NCI-H146 treated with DMSO at 0.1 percent for 48 hours (cell line): ENCODE measurements at regions not wholly inside any gene's neighbourhood (a gene's known extent, or its start where the extent isn't known, plus 50 kb on each side); places are given as distances from the start of the nearest gene placed in this dataset.
"Not testable (repeated sequence)": the region's sequence is repeated elsewhere in the genome, so short reads cannot be mapped to it uniquely, and the experiment has no call there.

Source experiments
- DNase-seq: peaks from one replicate; lab custom pipeline; 2025; ENCODE audit not compliant: unreplicated experiment; lab: John Stamatoyannopoulos, UW

GRCh38 chr18:59848002-59848401 lies 51.8 kb upstream of the PMAIP1 start:
- DNase-seq, result peak; percentile 73

- not testable (repeated sequence) for DNase-seq
These were observed 52.3 kb upstream of the PMAIP1 start for GRCh38 chr18:59847491-59847846.

DNA sequence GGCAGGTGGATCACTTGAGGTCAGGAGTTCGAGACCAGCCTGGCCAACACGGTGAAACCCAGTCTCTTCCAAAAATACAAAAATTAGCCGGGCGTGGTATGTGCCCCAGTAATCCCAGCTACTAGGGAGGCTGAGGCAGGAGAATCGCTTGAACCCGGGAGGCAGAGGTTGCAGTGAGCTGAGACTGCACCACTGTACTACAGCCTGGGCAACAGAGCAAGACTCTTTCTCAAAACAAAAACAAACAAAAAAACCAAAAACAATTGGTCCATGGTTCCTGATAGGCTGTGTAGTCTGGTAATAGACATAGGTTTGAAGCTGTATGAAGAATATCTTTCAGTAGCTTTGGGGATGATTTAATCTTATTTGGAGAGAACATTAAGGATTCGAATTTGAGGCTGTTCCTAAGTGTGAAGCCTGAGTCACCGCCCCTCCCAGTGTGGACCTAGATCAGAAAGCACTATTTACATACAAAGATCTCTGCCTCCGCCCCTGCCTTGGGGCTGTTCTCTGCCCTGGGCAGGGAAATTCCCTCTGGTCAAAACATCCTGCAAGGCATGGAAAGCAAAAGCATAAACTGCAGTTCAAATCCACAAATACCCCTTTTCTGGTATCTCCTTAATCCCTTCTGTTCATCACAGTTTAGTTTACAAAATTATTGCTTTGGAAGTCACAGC lies 52.8 kb upstream of the PMAIP1 start:
- DNase-seq, result peak; percentile 27

- no peak for DNase-seq
These were observed 56.8 kb upstream of the PMAIP1 start for GRCh38 chr18:59842947-59843346.

GRCh38 chr18:59839931-59840685 lies 59.7 kb upstream of the PMAIP1 start:
- no peak for DNase-seq

DNA sequence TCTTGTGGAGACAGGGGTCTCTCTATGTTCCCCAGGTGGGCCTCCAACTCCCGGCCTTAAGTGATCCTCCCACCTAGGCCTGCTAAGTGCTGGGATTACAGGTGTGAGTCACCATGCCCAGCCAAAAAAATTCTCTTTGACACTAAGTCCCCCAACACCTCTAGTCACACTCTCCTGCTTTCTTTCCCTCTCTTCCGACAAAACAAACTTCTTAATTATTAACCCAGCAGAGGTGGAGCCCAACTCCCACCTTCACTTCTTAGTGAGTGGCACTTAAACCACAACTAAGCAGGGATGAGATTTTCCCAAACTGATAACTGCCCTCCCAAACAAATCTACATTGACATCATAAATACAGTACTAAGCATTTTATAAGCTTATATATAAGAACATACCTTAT lies 60.5 kb upstream of the PMAIP1 start:
- no peak for DNase-seq

- DNase-seq, result peak; percentile 97
These were observed 62.2 kb upstream of the PMAIP1 start for GRCh38 chr18:59837586-59837985.

- no peak for DNase-seq
These were observed 64.0 kb upstream of the PMAIP1 start for GRCh38 chr18:59835605-59836379.

GRCh38 chr18:59834267-59834666 lies 65.5 kb upstream of the PMAIP1 start:
- DNase-seq, result no peak

- DNase-seq, result no peak
These were observed 66.0 kb upstream of the PMAIP1 start for GRCh38 chr18:59833785-59834184.

GRCh38 chr18:59823596-59824195 lies 76.1 kb upstream of the PMAIP1 start:
- peak; percentile 73 for DNase-seq

DNA sequence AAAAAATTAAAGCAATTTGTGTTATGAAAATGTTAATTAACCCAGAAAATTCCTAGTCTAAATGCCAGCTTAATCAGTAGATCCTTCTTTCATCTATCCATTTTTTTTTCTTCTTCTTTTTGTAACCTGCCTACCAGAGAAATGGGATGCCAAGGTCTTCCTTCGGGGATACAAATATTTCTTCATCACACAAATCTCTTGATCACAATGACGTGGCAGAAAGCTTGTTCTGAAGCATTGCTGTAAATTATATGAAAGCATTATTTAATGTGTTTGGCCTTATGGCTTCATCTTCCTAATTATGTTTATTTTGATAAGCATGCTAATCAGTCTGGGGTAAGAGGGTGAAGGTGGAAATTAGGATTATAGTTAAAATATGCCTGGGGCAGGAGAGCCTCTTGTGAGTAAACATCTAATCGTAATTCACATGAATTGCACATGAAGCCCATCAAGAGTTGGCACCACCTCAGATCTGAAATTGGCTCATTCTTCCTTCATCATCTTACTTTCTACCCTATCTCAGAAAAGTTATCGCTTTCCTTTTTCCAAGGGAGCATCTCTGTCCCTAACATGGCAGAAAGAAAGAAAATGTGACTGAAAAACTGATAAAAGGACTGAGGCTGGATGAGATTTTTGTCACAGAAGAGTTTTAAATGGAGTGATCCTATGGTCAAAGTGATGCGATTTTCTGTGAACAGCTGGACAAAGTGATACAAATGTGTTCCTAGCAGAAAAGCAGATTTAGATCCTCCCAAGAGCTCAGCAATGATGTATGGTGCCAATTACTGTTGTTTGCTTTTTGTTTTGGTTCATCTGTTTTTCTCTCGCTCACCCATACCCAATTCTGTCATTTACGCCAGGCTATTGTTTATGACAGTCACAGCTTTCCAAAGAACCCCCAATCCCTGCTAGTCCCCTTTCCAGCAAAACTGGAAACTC lies 76.9 kb upstream of the PMAIP1 start:
- no peak for DNase-seq

- DNase-seq, result no peak
These were observed 77.8 kb upstream of the PMAIP1 start for GRCh38 chr18:59821983-59822382.

- no peak for DNase-seq
These were observed 79.1 kb upstream of the PMAIP1 start for GRCh38 chr18:59820663-59821062.

DNA sequence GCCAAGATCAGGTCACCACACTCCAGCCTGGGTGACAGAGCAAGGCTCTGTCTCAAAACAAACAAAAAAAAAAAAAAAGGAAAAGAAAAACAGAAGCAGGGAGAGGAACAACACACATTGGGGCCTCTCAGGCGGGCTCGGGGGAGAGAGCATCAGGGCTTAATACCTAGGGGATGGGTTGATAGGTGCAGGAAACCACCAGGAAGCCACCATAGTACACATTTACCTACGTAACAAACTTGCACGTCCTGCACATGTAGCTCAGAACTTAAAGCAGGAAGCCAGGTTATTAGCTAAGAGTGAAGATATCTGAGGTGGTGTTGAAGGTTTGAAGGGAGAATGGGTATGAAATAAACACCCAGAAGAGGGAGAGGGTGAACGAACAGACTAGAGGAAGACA lies 81.0 kb upstream of the PMAIP1 start:
- no peak for DNase-seq

- DNase-seq, result no peak
These were observed 84.9 kb upstream of the PMAIP1 start for GRCh38 chr18:59814891-59815290.

DNA sequence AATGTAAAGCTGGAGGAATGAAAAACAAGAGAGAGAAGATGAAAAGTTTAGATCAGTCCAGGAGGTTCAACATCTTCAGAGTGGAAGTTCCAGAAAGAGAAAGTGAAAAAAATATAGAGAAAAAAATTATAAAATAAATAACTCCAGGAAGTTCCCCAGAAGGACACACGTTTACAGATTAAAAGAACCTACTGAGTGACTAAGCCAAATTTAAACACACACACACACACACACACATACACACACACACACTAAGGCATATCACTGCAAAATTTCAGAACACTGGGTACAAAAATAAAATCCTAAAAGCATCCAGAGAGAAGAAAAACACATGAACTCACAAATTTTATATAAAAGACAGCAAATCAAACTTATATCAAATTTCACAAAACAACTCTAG lies 85.9 kb upstream of the PMAIP1 start:
- no peak for DNase-seq

DNA sequence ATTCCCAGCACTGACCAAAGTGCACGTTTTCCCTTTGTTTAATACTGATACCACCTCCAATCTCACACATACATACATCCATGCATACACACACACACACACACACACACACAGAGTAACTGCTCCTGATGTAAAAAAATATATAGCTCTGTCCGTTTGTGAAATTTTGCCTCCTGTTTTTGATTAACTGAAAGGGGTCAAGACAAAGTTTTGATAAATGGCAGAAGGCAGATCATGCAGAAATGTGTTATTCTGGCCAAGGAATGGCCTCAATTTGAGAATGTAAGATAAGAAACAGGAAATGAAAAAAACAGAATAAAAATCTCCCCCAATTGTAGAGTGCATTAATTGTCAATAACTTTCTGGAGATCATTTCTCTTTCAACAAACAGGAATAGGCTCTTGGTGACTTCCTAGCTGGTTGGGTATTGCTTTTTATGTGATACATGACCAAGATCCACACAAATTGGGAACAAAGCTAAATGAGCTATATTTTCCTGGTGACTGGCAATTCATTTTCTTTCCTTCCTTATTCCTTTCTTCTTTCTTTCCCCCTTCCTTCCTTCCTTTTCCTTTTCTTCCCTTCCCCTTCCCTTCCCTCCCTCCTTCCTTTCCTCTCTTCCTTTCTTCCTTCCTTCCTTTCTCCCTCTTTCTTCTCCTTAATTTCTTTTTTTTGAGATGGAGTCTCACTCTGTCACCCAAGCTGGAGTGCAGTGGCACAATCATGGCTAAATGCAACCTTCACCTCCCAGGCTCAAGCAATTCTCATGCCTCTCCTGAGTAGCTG lies 88.9 kb upstream of the PMAIP1 start:
- DNase-seq, result no peak

GRCh38 chr18:59810183-59810582 lies 89.6 kb upstream of the PMAIP1 start:
- no peak for DNase-seq

DNA sequence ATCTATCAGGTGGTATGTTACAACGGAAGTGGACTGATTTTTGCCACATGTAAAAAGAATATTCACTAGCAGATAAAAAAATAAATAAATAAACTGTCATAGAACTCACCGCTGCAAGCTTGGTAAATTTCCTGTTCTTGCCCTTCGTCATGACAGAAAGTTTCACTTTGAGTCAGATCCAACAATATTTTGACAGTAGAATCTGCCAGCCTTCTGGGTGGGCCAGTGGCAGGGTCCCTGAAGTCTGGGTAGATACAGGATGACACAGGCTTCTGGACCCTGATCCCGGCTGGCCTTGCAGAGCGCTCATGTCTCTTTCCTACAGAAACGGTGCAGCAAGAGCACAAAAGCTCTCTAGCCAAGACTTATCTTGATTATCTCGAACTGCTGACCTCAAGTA lies 97.8 kb upstream of the PMAIP1 start:
- no peak for DNase-seq
